Stimulated activated CD4-positive, alpha-beta T cell treated with anti-CD3 and anti-CD28 coated beads, Interleukin-15, amount 100 ng/mL, for 24 hours (primary cell): ENCODE measurements at regions not wholly inside any gene's neighbourhood (a gene's known extent, or its start where the extent isn't known, plus 50 kb on each side); places are given as distances from the start of the nearest gene placed in this dataset.
A peak's percentile ranks its signal among the peaks of the same experiment; 100 is the strongest.

Source experiments
- DNase-seq: peaks from one replicate; pipeline ENCODE4 v3.0.0-alpha.2; 2020

- DNase-seq: no peak
These were observed 56.1 kb downstream of the KCNRG start for GRCh38 chr13:50071379-50071778.

GRCh38 chr13:50072676-50073075 is 57.4 kb downstream of the KCNRG start:
- DNase-seq: no peak

- DNase-seq: no peak
These were observed 58.1 kb downstream of the KCNRG start for GRCh38 chr13:50073340-50073739.

- no peak for DNase-seq
These were observed 59.6 kb downstream of the KCNRG start for GRCh38 chr13:50074843-50075242.

- no peak for DNase-seq
These were observed 60.4 kb downstream of the KCNRG start for GRCh38 chr13:50075619-50076097.

- no peak for DNase-seq
These were observed 62.2 kb downstream of the KCNRG start for GRCh38 chr13:50077431-50077830.

GRCh38 chr13:50078231-50078894 is 63.1 kb downstream of the KCNRG start:
- DNase-seq: no peak

- DNase-seq: no peak
These were observed 63.8 kb downstream of the KCNRG start for GRCh38 chr13:50078895-50079654.

- DNase-seq: no peak
These were observed 64.5 kb downstream of the KCNRG start for GRCh38 chr13:50079655-50080202.

- peak; percentile 41 for DNase-seq
These were observed 65.1 kb downstream of the KCNRG start for GRCh38 chr13:50080203-50080910.

GRCh38 chr13:50080911-50081678 is 65.9 kb downstream of the KCNRG start:
- peak; percentile 74 for DNase-seq

- peak; percentile 98 for DNase-seq
These were observed 66.6 kb downstream of the KCNRG start for GRCh38 chr13:50081679-50082425.

- peak; percentile 87 for DNase-seq
These were observed 67.4 kb downstream of the KCNRG start for GRCh38 chr13:50082426-50083281.

GRCh38 chr13:50085063-50085462 is 69.8 kb downstream of the KCNRG start:
- DNase-seq: no peak

GRCh38 chr13:50089633-50090032 is 74.4 kb downstream of the KCNRG start:
- DNase-seq: no peak

GRCh38 chr13:50090211-50090610 is 75.0 kb downstream of the KCNRG start:
- DNase-seq: no peak

- DNase-seq: peak; percentile 13
These were observed 79.5 kb downstream of the KCNRG start for GRCh38 chr13:50094615-50095293.

GRCh38 chr13:50098693-50099092 is 83.4 kb downstream of the KCNRG start:
- DNase-seq: no peak

GRCh38 chr13:50099473-50099872 is 84.2 kb downstream of the KCNRG start:
- DNase-seq: no peak

- no peak for DNase-seq
These were observed 86.3 kb downstream of the KCNRG start for GRCh38 chr13:50101590-50101989.
